GM20000 (cell line): ENCODE measurements at regions not wholly inside any gene's neighbourhood (a gene's known extent, or its start where the extent isn't known, plus 50 kb on each side); places are given as distances from the start of the nearest gene placed in this dataset.

Experiments
- DNase-seq: peaks from one replicate; pipeline ENCODE4 v3.0.0; 2012; ENCODE audit warnings: low spot score
- CTCF ChIP-seq: IDR thresholded peaks from 2 replicates; pipeline ENCODE4 v1.5.1; 2012; ENCODE audit warnings: mild to moderate bottlenecking, control low read depth; ENCODE audit errors: extremely low read depth, missing control alignments

GRCh38 chr7:84528756-84529479, 334.3 kb upstream of the SEMA3A start:
- no peak for DNase-seq
- TF ChIP-seq CTCF = no peak

GRCh38 chr7:84524714-84525694, 330.4 kb upstream of the SEMA3A start:
- no peak for TF ChIP-seq CTCF
- no peak for DNase-seq

- no peak for TF ChIP-seq CTCF
- no peak for DNase-seq
Observed at GRCh38 chr7:84513061-84513460, 318.5 kb upstream of the SEMA3A start.

- no peak for DNase-seq
- TF ChIP-seq CTCF = no peak
Observed at GRCh38 chr7:84512055-84512454, 317.5 kb upstream of the SEMA3A start.

GRCh38 chr7:84510505-84510904, 315.9 kb upstream of the SEMA3A start:
- no peak for TF ChIP-seq CTCF
- no peak for DNase-seq

GRCh38 chr7:84509522-84509921, 314.9 kb upstream of the SEMA3A start:
- TF ChIP-seq CTCF = no peak
- no peak for DNase-seq

- DNase-seq = no peak
- no peak for TF ChIP-seq CTCF
Observed at GRCh38 chr7:84508606-84509005, 314.0 kb upstream of the SEMA3A start.
